ENCODE measurements at regions not wholly inside any gene's neighbourhood (a gene's known extent, or its start where the extent isn't known, plus 50 kb on each side); places are given as distances from the start of the nearest gene placed in this dataset.
"Not testable (repeated sequence)": the region's sequence is repeated elsewhere in the genome, so short reads cannot be mapped to it uniquely, and the experiment has no call there.

DNA sequence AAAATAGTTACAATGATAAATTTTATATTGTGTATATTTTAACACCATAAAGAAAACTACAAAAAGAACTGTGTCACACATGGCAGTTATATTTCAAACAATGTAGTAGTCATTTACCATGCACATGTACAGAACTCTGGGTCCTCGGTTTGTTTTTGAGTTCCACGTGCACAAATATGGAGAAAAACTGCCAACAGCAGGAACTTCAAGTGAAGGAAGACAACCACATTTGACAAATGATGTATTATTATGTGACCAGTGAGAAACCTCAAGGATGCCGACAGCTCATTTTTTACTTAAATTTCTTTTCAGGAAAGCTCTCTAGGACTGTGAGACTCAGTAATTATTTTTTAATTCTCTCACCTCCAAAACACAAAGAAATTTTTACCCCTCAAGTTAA lies 244.2 kb upstream of the USP15 start:
- Mint-ChIP-seq H3K27ac (no peak overlapping the region), H3K36me3 (no peaks in the 10 kb centered on the region), H3K4me1 (no peaks in the 10 kb centered on the region), H3K27me3 (no peaks in the 10 kb centered on the region), H3K4me3 (no peak overlapping the region), H3K9me3 (peaks cover 0 to 3% (median 3%) of the 10 kb centered on the region in 3 donors)

DNA sequence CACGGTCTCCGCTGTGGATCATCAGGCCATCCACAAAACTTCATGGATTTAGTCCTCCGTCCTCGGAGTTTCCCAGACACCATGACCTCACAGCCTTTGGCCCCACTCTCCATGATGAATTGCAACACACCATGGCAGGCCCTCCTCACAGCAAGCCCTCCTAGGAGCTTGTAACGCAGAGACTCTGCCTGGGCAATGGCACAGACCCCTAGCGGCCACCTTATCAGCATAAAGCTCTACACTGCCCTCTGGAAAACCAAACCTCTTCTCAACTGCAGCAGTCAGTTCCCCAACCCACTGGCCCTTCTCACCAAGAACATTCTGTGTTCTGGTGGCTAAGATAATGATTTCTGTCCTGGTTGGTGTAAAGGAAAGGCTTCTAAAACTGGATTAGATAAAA lies 238.4 kb upstream of the USP15 start:
- Mint-ChIP-seq H3K9me3 (peaks cover 0 to 1% (median 0%) of the 10 kb centered on the region in 3 donors), H3K4me3 (no peak overlapping the region), H3K36me3 (no peaks in the 10 kb centered on the region), H3K27me3 (no peaks in the 10 kb centered on the region), H3K27ac (no peak overlapping the region), H3K4me1 (no peaks in the 10 kb centered on the region)

DNA sequence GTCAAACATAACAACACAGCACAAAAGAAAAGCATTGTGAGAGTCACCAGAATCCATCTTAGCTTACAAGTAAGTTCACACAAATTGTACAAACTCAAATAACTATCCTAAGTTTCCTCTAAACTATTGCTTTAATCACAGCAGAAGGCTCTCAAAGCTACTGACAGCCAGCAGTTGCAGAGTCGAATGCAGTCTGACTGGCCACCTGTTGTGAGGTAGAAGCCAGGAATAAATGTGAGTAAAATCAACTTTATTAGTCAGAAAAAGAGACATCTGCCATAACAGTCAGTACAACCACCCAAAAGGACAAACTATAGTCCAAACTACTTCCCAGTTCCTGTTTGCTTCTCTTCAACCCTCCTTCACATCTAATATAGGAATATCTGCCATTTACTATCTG lies 231.7 kb upstream of the USP15 start:
- Mint-ChIP-seq H3K27me3 (no peaks in the 10 kb centered on the region), H3K27ac (no peak overlapping the region), H3K4me3 (no peak overlapping the region), H3K4me1 (no peaks in the 10 kb centered on the region), H3K9me3 (no peaks in the 10 kb centered on the region), H3K36me3 (no peaks in the 10 kb centered on the region)

DNA sequence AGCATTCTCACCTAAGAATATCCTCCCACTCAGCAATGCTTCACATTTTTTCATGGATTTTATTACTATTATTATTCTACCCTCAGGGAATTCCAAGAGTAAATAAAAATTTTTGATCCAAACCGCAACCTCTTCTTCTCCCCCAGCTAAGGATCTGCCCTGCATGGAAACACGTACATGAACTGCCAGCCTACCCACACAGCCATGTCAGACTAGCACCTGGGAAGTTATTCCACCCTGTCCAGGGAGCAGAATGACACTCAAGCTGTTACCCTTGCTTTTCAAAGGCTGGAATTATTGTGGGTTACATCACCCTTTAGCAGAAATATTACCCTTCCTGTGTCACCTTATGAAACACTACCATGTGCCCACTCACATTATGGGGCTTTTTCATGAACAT lies 227.3 kb upstream of the USP15 start:
- Mint-ChIP-seq H3K4me1 (no peaks in the 10 kb centered on the region), H3K36me3 (no peaks in the 10 kb centered on the region), H3K9me3 (no peaks in the 10 kb centered on the region), H3K27ac (no peak overlapping the region), H3K27me3 (peaks cover 2% of the 10 kb centered on the region), H3K4me3 (no peak overlapping the region)

DNA sequence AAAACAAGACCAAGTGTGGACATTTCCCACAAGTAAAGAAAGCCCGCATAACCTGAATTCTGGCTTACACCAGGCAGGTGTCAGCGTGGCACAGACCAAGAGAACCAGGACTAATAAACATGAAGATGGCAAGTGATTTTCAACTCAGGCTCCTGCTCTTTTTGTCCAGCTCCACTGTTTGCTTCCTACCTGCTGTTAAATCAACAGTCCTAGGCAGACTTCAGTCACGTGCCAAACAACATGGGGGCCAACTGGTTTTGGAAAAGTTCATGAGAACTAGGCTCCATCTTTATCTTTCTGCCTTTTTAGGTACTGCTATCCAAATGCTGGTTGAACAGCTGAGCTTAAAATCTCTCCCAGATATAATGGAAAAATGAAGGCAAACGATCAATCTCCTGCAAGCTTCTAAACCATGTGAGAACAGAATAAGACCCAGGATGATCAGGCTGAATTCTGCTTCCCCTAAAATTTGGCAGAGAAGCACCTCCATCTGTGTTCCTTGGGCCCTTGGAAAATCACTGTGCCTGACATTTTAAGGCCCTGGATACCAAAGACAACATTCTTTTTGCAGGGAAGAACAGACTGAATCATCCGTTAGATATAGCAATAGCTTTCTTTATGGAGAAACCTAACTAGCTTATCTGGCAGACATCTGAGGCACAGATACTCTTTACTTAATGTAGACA lies 215.6 kb upstream of the USP15 start:
- H3K27me3 Mint-ChIP-seq, result no peaks in the 10 kb centered on the region
- H3K9me3 Mint-ChIP-seq, result peaks cover under 1 to 5% (median 2%) of the 10 kb centered on the region in 3 donors
- no peaks in the 10 kb centered on the region for H3K4me1 Mint-ChIP-seq
- no peak overlapping the region for H3K27ac Mint-ChIP-seq
- H3K4me3 Mint-ChIP-seq, result no peak overlapping the region
- no peaks in the 10 kb centered on the region for H3K36me3 Mint-ChIP-seq

DNA sequence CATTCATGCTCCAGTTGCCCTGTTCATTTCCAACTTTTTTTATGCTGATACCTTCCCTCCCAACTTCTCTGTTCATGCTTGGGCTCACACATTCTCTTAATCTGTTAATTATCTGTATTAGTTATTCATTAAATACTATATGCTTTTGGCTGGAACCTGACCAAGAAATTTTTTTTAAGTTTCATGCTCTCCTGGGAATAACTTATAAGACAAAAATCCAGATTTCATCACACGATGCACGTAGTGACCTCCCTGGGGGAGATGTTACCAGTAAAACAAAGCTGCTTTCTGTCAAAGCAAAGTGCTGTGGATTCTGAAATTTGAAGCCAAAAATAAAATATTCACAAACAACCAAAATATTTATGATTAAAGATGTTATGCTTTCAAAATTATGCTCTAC lies 215.0 kb upstream of the USP15 start:
- Mint-ChIP-seq H3K4me1 (no peaks in the 10 kb centered on the region), H3K27me3 (no peaks in the 10 kb centered on the region), H3K27ac (no peak overlapping the region), H3K9me3 (peaks cover 0 to 4% (median 1%) of the 10 kb centered on the region in 3 donors), H3K4me3 (no peak overlapping the region), H3K36me3 (no peaks in the 10 kb centered on the region)

DNA sequence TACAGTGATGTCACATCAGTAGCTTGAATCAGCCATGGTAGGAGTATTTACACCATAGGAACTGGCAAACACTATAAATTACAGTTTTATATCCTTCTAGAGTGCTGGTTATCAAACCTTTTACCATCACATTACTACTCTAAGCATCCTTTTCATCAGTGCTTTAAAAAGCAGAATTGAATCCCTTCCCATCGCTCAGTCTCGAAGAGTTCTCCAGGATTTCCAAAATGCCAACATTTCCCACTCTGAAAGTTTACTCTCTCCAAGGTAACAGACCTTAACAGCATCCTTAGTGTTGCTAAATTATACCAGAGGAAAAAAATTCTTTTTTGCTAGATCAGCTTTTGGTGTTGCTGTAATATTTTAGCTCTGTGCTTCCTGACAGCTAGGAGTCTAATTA lies 209.4 kb upstream of the USP15 start:
- no peaks in the 10 kb centered on the region for H3K36me3 Mint-ChIP-seq
- no peak overlapping the region for H3K27ac Mint-ChIP-seq
- H3K9me3 Mint-ChIP-seq, result peaks cover 0 to 2% (median 0%) of the 10 kb centered on the region in 3 donors
- peaks cover 1% of the 10 kb centered on the region for H3K27me3 Mint-ChIP-seq
- no peak overlapping the region for H3K4me3 Mint-ChIP-seq
- H3K4me1 Mint-ChIP-seq, result no peaks in the 10 kb centered on the region

DNA sequence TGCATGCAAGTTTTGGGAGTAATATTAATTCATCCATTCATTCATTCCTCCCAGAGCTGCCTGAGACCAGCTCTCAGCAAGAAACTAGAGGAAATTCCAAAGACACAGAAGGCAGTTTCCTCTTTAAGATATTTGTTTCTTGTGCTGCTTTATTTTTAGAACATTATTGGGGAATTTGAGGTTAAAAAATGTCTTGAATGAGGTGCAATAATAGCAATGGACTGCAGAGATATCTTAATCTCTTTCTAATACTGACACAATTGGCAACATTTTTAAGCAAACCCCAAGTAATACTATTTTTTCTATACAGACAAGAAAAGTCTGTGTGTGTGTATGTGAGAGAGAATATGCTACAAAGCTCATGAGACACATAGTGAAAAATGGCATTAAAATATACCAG lies 190.2 kb upstream of the USP15 start:
- no peaks in the 10 kb centered on the region for H3K27me3 Mint-ChIP-seq
- H3K27ac Mint-ChIP-seq, result no peak overlapping the region
- no peak overlapping the region for H3K4me3 Mint-ChIP-seq
- no peaks in the 10 kb centered on the region for H3K36me3 Mint-ChIP-seq
- peaks cover 0 to 2% (median 0%) of the 10 kb centered on the region in 3 donors for H3K9me3 Mint-ChIP-seq
- H3K4me1 Mint-ChIP-seq, result no peaks in the 10 kb centered on the region

DNA sequence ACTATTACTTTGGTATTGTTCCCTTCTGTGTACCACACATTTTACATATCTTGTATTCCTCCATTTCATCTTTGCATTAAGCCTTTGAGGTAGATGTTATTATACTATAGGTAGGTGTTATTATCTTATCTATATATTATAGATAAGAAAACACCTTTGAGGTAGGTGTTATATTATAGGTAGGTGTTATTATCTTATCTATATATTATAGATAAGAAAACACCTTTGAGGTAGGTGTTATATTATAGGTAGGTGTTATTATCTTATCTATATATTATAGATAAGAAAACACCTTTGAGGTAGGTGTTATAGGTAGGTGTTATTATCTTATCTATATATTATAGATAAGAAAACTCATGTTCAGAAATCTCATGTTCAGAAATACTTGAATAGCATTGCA lies 187.0 kb upstream of the USP15 start:
- H3K27ac Mint-ChIP-seq, H3K9me3 Mint-ChIP-seq, H3K36me3 Mint-ChIP-seq, H3K4me3 Mint-ChIP-seq, H3K4me1 Mint-ChIP-seq, H3K27me3 Mint-ChIP-seq: not testable (repeated sequence)

DNA sequence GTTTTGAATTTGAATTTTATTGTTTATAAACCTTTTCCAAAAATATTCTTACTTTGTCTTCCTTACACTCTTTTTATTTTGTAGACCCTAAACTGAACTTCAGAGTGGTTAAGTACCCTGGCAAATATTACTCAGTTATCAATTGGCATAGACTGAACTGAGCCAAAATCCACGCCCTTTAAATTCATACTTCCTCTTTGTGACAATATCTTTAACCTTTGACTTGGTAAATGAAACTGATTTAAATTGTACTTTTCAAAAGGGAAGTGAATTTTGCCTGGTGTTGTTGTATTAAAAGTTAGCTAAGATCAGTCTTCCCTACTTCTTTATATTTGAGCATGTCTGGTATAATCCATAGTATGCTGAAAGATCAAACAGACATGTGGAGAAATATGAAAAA lies 184.3 kb upstream of the USP15 start:
- Mint-ChIP-seq H3K4me1 (peaks cover 0 to 2% (median 0%) of the 10 kb centered on the region in 3 donors), H3K9me3 (peaks cover 0 to 2% (median 0%) of the 10 kb centered on the region in 3 donors), H3K36me3 (no peaks in the 10 kb centered on the region), H3K27ac (no peak overlapping the region), H3K27me3 (no peaks in the 10 kb centered on the region), H3K4me3 (no peak overlapping the region)

DNA sequence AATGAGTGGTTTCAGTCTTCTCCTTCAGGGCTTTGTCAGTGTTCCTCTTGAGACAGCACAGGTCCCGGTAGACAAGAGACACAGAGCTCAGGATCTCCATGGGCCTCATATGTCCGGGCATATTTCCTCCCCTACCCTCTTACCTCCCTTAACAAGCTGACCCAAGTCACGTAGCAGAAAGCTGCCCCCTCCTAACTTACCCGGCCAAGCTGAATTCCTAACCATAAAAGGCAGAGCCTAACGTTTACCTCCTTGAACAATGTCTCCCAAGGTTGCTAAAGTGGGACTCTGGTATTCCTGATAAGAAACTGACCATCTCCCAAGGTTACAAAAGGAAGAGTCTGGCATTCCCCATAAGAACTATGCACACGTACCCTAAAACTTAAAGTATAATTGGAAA lies 182.2 kb upstream of the USP15 start:
- Mint-ChIP-seq H3K9me3 (no peaks in the 10 kb centered on the region), H3K36me3 (no peaks in the 10 kb centered on the region), H3K4me3 (no peak overlapping the region), H3K4me1 (peaks cover 0 to 2% (median 0%) of the 10 kb centered on the region in 3 donors), H3K27ac (no peak overlapping the region), H3K27me3 (no peaks in the 10 kb centered on the region)

DNA sequence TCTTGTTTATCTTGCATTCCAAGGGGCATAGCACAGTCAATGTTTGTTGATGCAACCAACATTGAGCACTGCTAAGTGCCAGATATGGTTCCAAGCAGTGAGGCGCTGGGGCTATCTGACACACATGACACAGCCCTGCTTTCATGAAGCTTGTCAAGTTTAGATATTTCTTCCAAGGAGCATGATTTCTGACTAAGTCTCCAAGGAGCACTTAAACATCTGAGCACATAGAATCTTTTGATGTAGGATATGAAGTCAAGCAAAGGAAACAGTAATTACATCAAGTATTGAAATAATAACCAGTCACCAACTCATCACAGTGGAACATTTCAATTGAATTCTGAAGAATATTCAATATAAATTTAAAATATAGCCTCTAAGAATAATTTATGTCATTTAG lies 177.8 kb upstream of the USP15 start:
- Mint-ChIP-seq H3K4me1 (no peaks in the 10 kb centered on the region), H3K27me3 (peaks cover 3% of the 10 kb centered on the region), H3K36me3 (peaks cover 1% of the 10 kb centered on the region), H3K9me3 (peaks cover 0 to 2% (median 0%) of the 10 kb centered on the region in 3 donors), H3K4me3 (no peak overlapping the region), H3K27ac (no peak overlapping the region)

DNA sequence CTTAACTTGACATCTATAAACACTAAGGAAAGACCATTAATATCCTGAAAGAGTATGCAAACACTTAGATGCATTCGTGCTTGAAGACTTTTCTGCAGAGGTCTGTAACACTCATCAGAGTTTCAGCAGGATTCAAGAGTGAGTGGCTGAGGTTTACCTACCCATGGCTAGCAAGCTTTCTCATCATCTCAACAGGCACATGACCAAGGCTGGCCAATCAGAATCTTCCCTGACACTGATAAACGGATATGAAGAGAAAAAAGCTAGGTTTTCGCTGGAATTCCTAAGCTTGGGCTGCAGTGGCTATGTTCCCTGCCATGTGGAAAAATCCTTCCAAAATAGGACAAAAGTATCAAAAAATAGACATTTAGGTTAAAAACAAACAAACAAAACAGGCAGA lies 162.1 kb upstream of the USP15 start:
- H3K36me3 Mint-ChIP-seq, result no peaks in the 10 kb centered on the region
- no peak overlapping the region for H3K4me3 Mint-ChIP-seq
- H3K27me3 Mint-ChIP-seq, result no peaks in the 10 kb centered on the region
- no peak overlapping the region for H3K27ac Mint-ChIP-seq
- no peaks in the 10 kb centered on the region for H3K4me1 Mint-ChIP-seq
- H3K9me3 Mint-ChIP-seq, result no peaks in the 10 kb centered on the region

DNA sequence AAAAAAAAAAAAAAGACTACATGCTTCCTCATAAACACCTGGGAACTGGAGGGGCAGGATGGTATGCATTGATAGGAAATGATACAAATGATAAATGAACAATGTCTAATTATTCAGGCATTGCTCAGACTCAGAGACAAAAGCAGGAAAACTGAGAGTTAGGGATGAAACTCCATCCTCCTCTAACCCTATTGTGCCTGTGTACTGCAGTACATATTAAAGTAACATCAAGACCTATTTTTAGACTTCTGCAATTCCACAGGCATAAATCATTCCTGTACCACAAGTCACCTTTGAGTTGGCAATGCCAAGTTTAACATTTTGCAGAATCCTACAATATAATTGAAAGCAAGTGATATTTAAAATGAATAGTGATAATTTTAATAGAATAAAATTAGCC lies 156.5 kb upstream of the USP15 start:
- Mint-ChIP-seq H3K27ac (no peak overlapping the region), H3K4me3 (no peak overlapping the region), H3K4me1 (no peaks in the 10 kb centered on the region), H3K27me3 (peaks cover 2% of the 10 kb centered on the region), H3K36me3 (no peaks in the 10 kb centered on the region), H3K9me3 (no peaks in the 10 kb centered on the region)

DNA sequence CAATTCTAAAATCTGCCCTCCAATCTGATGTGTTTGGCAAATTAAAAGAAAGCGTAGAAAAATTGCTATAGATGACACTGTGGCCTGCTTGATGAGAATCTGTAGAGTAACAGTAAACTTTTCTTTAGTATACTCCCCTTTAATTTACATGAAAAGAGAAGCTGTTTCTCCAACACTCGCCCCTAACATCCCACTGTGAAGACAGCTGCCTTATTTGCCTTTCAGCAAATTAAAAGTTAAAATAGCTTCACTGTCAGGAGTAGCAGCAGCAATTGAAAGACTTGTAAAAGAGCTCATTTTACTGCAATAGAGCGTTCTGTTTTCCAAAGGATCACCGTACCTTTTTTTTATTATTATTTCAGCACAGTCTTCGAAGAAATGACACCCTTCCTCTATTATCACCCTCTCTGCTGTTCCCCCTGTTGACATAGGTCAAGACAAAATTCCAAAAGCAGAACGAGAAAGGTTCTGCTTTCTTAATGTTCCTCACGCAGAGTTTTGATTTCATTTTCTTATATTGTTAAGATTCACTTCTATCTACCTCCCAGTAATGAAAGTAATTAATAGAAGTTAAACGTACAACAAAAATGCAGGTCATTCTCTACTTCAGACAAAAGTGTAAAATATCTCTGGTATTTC lies 153.5 kb upstream of the USP15 start:
- peaks cover 2% of the 10 kb centered on the region for H3K36me3 Mint-ChIP-seq

DNA sequence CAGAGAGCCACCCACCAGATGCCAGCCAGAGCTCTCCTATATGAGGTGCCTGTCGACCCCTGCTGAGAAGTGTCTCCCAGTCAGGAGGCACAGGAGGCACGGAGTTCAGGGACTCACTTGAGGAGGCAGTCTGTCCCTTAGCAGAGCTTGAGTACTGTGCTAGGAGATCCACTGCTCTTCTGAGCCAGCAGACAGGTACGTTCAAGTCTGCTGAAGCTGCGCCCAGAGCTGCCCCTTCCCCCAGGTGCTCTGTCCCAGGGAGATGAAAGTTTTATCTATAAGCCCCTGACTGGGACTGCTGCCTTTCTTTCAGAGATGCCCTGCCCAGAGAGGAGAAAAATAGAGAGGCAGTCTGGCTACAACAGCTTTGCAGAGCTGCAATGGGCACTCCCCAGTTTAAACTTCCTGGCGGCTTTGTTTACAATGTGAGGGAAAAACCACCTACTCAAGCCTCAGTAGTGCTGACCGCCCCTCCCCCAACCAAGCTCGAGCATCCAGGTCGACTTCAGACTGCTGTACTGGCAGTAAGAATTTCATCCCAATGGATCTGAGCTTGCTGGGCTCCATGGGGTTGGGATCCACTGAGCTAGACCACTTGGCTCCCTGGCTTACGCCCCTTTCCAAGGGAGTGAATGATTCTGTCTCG lies 146.7 kb upstream of the USP15 start:
- Mint-ChIP-seq H3K4me1 (no peaks in the 10 kb centered on the region), H3K27me3 (peaks cover 8% of the 10 kb centered on the region), H3K4me3 (no peak overlapping the region), H3K9me3 (peaks cover 2 to 11% (median 11%) of the 10 kb centered on the region in 3 donors), H3K36me3 (peaks cover 2% of the 10 kb centered on the region), H3K27ac (no peak overlapping the region)

More for the DNA sequence above, 153.5 kb upstream of the USP15 start:
- no peaks in the 10 kb centered on the region for H3K4me1 Mint-ChIP-seq
- no peak overlapping the region for H3K27ac Mint-ChIP-seq
- peaks cover 2 to 11% (median 7%) of the 10 kb centered on the region in 3 donors for H3K9me3 Mint-ChIP-seq
- no peak overlapping the region for H3K4me3 Mint-ChIP-seq
- peaks cover 2% of the 10 kb centered on the region for H3K27me3 Mint-ChIP-seq
